H1 (cell line): ENCODE measurements at regions not wholly inside any gene's neighbourhood (a gene's known extent, or its start where the extent isn't known, plus 50 kb on each side); places are given as distances from the start of the nearest gene placed in this dataset.

Experiments used
- CTCF ChIA-PET: fragments of 300-600 bp; sonication (Branson Sonifier 250); formaldehyde crosslinking; loops from one replicate; lab custom pipeline; 2021; ENCODE audit not compliant: partially characterized antibody; lab: Charles Lee
- POLR2A ChIA-PET: fragments of 300-600 bp; sonication (Branson Sonifier 250); formaldehyde crosslinking; loops from one replicate; lab custom pipeline; 2021; ENCODE audit warnings: inconsistent platforms; ENCODE audit not compliant: partially characterized antibody; lab: Charles Lee
- DNase-seq, 2 experiments: peaks; one replicate each; pipeline versions ENCODE4 v3.0.0 to v3.0.0-alpha.2; 2010 to 2022; ENCODE audit warnings: low spot score in 2 of 2, low read depth in 1 of 2, mixed read lengths in 1 of 2
- FAIRE-seq: peaks from 2 replicates; lab custom pipeline; 2011; peaks lifted over from hg19 to GRCh38; lab: Jason Lieb, UNC
- H2AFZ ChIP-seq: 2 replicates; pipeline ENCODE4 v1.8.1; 2012; ENCODE audit warnings: low read length, inconsistent platforms
- H2AK5ac ChIP-seq: 2 replicates; pipeline ENCODE4 v1.6.1; 2013; ENCODE audit warnings: low read depth, low read length
- H2BK120ac ChIP-seq: replicated peaks from 2 replicates; pipeline ENCODE3; 2013; ENCODE audit warnings: low read depth, low read length, inconsistent platforms
- H2BK12ac ChIP-seq: 2 replicates; pipeline ENCODE4 v1.6.1; 2013; ENCODE audit warnings: low read depth, low read length
- H2BK15ac ChIP-seq: 2 replicates; pipeline ENCODE4 v1.6.1; 2013; ENCODE audit warnings: low read length
- H2BK20ac ChIP-seq: 2 replicates; pipeline ENCODE4 v1.6.1; 2013; ENCODE audit warnings: low read length
- H2BK5ac ChIP-seq: 2 replicates; pipeline ENCODE4 v1.6.1; 2013; ENCODE audit warnings: low read depth, low read length
- H3K14ac ChIP-seq: 2 replicates; pipeline ENCODE4 v1.6.1; 2013; ENCODE audit warnings: inconsistent platforms; ENCODE audit not compliant: insufficient read length
- H3K18ac ChIP-seq: 2 replicates; pipeline ENCODE4 v1.6.1; 2013; ENCODE audit warnings: low read length; ENCODE audit errors: extremely low read depth
- H3K23ac ChIP-seq: 2 replicates; pipeline ENCODE4 v1.6.1; 2013; ENCODE audit warnings: inconsistent platforms; ENCODE audit not compliant: insufficient read length
- H3K23me2 ChIP-seq: 2 replicates; pipeline ENCODE4 v1.6.1; 2013; ENCODE audit warnings: low read depth, low read length
- H3K27ac ChIP-seq: 2 replicates; pipeline ENCODE4 v1.6.1; 2011; ENCODE audit warnings: low read depth, low read length, inconsistent platforms
- H3K27me3 ChIP-seq, 4 experiments: replicated peaks in 1 of 4; 1 replicate in 1 of 4; 2 replicates in 3 of 4; pipeline versions ENCODE4 v1.6.1 to v1.8.1; 2011 to 2013; ENCODE audit warnings: low read length in 3 of 4, mild to moderate bottlenecking in 3 of 4, inconsistent platforms in 2 of 4, mixed read lengths in 2 of 4, moderate library complexity in 1 of 4; ENCODE audit not compliant: control insufficient read depth in 3 of 4, insufficient read depth in 3 of 4; ENCODE audit errors: extremely low read depth in 1 of 4
- H3K36me3 ChIP-seq, 4 experiments: 2 replicates each; pipeline versions ENCODE4 v1.6.1 to v1.8.1; 2011 to 2013; ENCODE audit warnings: mild to moderate bottlenecking in 4 of 4, low read length in 3 of 4, moderate library complexity in 2 of 4, control low read depth in 1 of 4, inconsistent platforms in 1 of 4; ENCODE audit not compliant: insufficient read depth in 4 of 4, control insufficient read depth in 2 of 4
- H3K4ac ChIP-seq: replicated peaks from 2 replicates; pipeline ENCODE3; 2013; ENCODE audit warnings: low read length, low read depth, mixed read lengths, inconsistent platforms; ENCODE audit not compliant: insufficient read length
- H3K4me1 ChIP-seq, 4 experiments: replicated peaks in 1 of 4; 1 replicate in 1 of 4; 2 replicates in 3 of 4; pipeline versions ENCODE4 v1.6.1 to v1.8.1; 2011 to 2013; ENCODE audit warnings: low read length in 3 of 4, inconsistent platforms in 2 of 4, mixed read lengths in 1 of 4; ENCODE audit not compliant: insufficient read depth in 4 of 4, control insufficient read depth in 3 of 4
- H3K4me2 ChIP-seq, 2 experiments: 2 replicates each; pipeline versions ENCODE4 v1.6.1 to v1.8.1; 2011 to 2013; ENCODE audit warnings: low read depth in 2 of 2, low read length in 2 of 2, control low read depth in 1 of 2, inconsistent platforms in 1 of 2, mild to moderate bottlenecking in 1 of 2; ENCODE audit not compliant: insufficient read depth in 1 of 2
- H3K4me3 ChIP-seq, 4 experiments: fragments of 200-600, 300-600 bp in 1 of 4; sonication (generic), shearing (Covaris generic), sonication (Bioruptor Twin) in 1 of 4; 2 replicates each; pipeline versions ENCODE4 v1.5.1 to v1.8.1; 2011 to 2016; ENCODE audit warnings: low read length in 4 of 4, low read depth in 3 of 4, control low read depth in 2 of 4, inconsistent platforms in 2 of 4, mild to moderate bottlenecking in 2 of 4, mixed read lengths in 1 of 4, moderate library complexity in 1 of 4; ENCODE audit not compliant: insufficient read depth in 2 of 4; ENCODE audit errors: extremely low read depth in 1 of 4
- H3K56ac ChIP-seq: replicated peaks from 2 replicates; pipeline ENCODE3; 2013; ENCODE audit warnings: low read depth, mild to moderate bottlenecking, mixed read lengths, low read length, inconsistent platforms; ENCODE audit not compliant: insufficient read length
- H3K79me1 ChIP-seq: 2 replicates; pipeline ENCODE4 v1.6.1; 2013; ENCODE audit warnings: low read depth, low read length, control low read depth
- H3K79me2 ChIP-seq, 2 experiments: 2 replicates each; pipeline versions ENCODE4 v1.6.1 to v1.8.1; 2012 to 2013; ENCODE audit warnings: low read length in 2 of 2, mild to moderate bottlenecking in 2 of 2, inconsistent platforms in 1 of 2; ENCODE audit not compliant: insufficient read depth in 2 of 2, control insufficient read depth in 1 of 2
- H3K9ac ChIP-seq, 4 experiments: replicated peaks in 1 of 4; 1 replicate in 1 of 4; 2 replicates in 3 of 4; pipeline versions ENCODE4 v1.6.1 to v1.8.1; 2011 to 2013; ENCODE audit warnings: low read depth in 3 of 4, low read length in 3 of 4, control low read depth in 2 of 4, mild to moderate bottlenecking in 2 of 4, moderate library complexity in 2 of 4, inconsistent platforms in 1 of 4; ENCODE audit errors: extremely low read depth in 1 of 4
- H3K9me3 ChIP-seq, 2 experiments: 2 replicates each; pipeline versions ENCODE4 v1.6.1 to v1.8.1; 2012 to 2013; ENCODE audit warnings: mild to moderate bottlenecking in 2 of 2, moderate library complexity in 2 of 2, control low read depth in 1 of 2, inconsistent platforms in 1 of 2, low read depth in 1 of 2, low read length in 1 of 2, mixed read lengths in 1 of 2; ENCODE audit not compliant: insufficient read depth in 2 of 2
- H4K20me1 ChIP-seq, 2 experiments: replicated peaks in 1 of 2; 2 replicates each; pipeline versions ENCODE3 to v1.8.1; 2011 to 2013; ENCODE audit warnings: inconsistent platforms in 2 of 2, low read length in 2 of 2, mild to moderate bottlenecking in 1 of 2; ENCODE audit not compliant: insufficient read depth in 2 of 2, control insufficient read depth in 1 of 2
- H4K5ac ChIP-seq: 2 replicates; pipeline ENCODE4 v1.6.1; 2013; ENCODE audit warnings: low read length, low read depth, mixed read lengths, inconsistent platforms; ENCODE audit not compliant: insufficient read length
- H4K8ac ChIP-seq: 2 replicates; pipeline ENCODE4 v1.8.0; 2013; ENCODE audit warnings: mild to moderate bottlenecking, moderate library complexity, low read length, inconsistent platforms; ENCODE audit not compliant: insufficient read depth; ENCODE audit errors: extremely low read depth
- H4K91ac ChIP-seq: replicated peaks from 2 replicates; pipeline ENCODE3; 2013; ENCODE audit warnings: low read length, mixed read lengths, inconsistent platforms; ENCODE audit not compliant: insufficient read length
- ATF2 ChIP-seq: IDR thresholded peaks from 2 replicates; pipeline ENCODE4 v1.6.1; 2012; ENCODE audit warnings: low read length, inconsistent platforms
- CTCF ChIP-seq, 3 experiments: IDR thresholded peaks; 1 replicate in 2 of 3; 2 replicates in 1 of 3; pipeline versions ENCODE4 v1.5.1 to v1.6.1; 2011; ENCODE audit warnings: low read length in 3 of 3, mild to moderate bottlenecking in 3 of 3, inconsistent platforms in 2 of 3, low read depth in 1 of 3, moderate library complexity in 1 of 3; ENCODE audit not compliant: insufficient read depth in 1 of 3; ENCODE audit errors: control extremely low read depth in 1 of 3
- HDAC2 ChIP-seq, 2 experiments: fragments of 300-600 bp in 1 of 2; sonication (generic) in 1 of 2; IDR thresholded peaks; 2 replicates each; pipeline ENCODE4 v1.6.1; 2011 to 2012; ENCODE audit warnings: low read depth in 2 of 2, low read length in 2 of 2, mild to moderate bottlenecking in 2 of 2, moderate library complexity in 2 of 2, borderline replicate concordance in 1 of 2, inconsistent platforms in 1 of 2
- NRF1 ChIP-seq: IDR thresholded peaks from 2 replicates; pipeline ENCODE4 v1.6.1; 2011; ENCODE audit warnings: mild to moderate bottlenecking, low read depth, low read length, improper control_type of control experiment
- PHF8 ChIP-seq: fragments of 200-600 bp; sonication (generic); conservative IDR thresholded peaks from 2 replicates; pipeline ENCODE4 v1.7.1; 2012; ENCODE audit warnings: low read depth, mild to moderate bottlenecking, inconsistent platforms, low read length, moderate library complexity
- POLR2AphosphoS5 ChIP-seq: IDR thresholded peaks from 2 replicates; pipeline ENCODE4 v1.6.1; 2011; ENCODE audit warnings: low read depth, low read length
- RNF2 ChIP-seq: fragments of 200-900, 300-1000 bp; sonication (generic); IDR thresholded peaks from 2 replicates; pipeline ENCODE4 v1.7.1; 2016; ENCODE audit warnings: borderline replicate concordance, low read depth, mild to moderate bottlenecking, antibody characterized with exemption, low read length; ENCODE audit not compliant: poor library complexity, severe bottlenecking; ENCODE audit errors: missing control alignments
- RXRA ChIP-seq: IDR thresholded peaks from 2 replicates; pipeline ENCODE4 v1.6.1; 2011; ENCODE audit warnings: low read depth, mild to moderate bottlenecking, low read length, moderate library complexity; ENCODE audit not compliant: insufficient read depth
- TAF7 ChIP-seq: optimal IDR thresholded peaks from 2 replicates; pipeline ENCODE3; 2011; ENCODE audit warnings: low read depth, mild to moderate bottlenecking, inconsistent platforms, low read length, moderate library complexity, borderline replicate concordance
- WGBS, 2 experiments: shearing (Covaris generic) in 1 of 2; methylation state at CpG; one replicate each; pipeline versions ENCODE4 v1.1.6 to v1.1.7; 2013 to 2015; ENCODE audit warnings: low lambda C conversion rate in 2 of 2, mixed read lengths in 2 of 2, inconsistent platforms in 1 of 2, low coverage in 1 of 2, missing lambda C conversion rate in 1 of 2; ENCODE audit not compliant: insufficient replicate concordance in 2 of 2, insufficient coverage in 1 of 2, insufficient read length in 1 of 2; ENCODE audit errors: extremely low coverage in 1 of 2, missing lambda C conversion rate in 1 of 2; 5-methylcytosine and 5-hydroxymethylcytosine counted together

- Histone ChIP-seq H2AFZ (no peak overlapping the region), H3K4me3 (no peak overlapping the region), H3K27me3 (peaks cover 0 to 1% (median 0%) of the 10 kb centered on the region in 4 experiments; a peak in 1 of 7 replicates), H2BK12ac (no peak overlapping the region), H3K14ac (no peak overlapping the region), H2AK5ac (no peak overlapping the region), H4K91ac (no peak overlapping the region), H3K9ac (no peak overlapping the region), H2BK120ac (no peak overlapping the region), H3K4me2 (no peak overlapping the region), H3K23me2 (no peaks in the 10 kb centered on the region; the same call in 1 of the 2 replicates), H3K79me1 (no peaks in the 10 kb centered on the region), H3K4me1 (no peaks in the 10 kb centered on the region), H2BK20ac (no peak overlapping the region), H4K8ac (no peak overlapping the region), H4K20me1 (no peaks in the 10 kb centered on the region), H3K4ac (no peak overlapping the region), H3K79me2 (no peaks in the 10 kb centered on the region), H4K5ac (no peak overlapping the region), H2BK15ac (no peak overlapping the region), H3K56ac (no peak overlapping the region), H3K27ac (no peak overlapping the region), H2BK5ac (no peak overlapping the region), H3K36me3 (no peaks in the 10 kb centered on the region), H3K18ac (no peak overlapping the region), H3K9me3 (no peaks in the 10 kb centered on the region), H3K23ac (no peak overlapping the region)
- 88% methylated on average over 3 of the region's 3 CpGs; no CpG with 5 or more reads in 1 of the 2 experiments for WGBS, 2 experiments
- DNase-seq (no peak), FAIRE-seq (no peak)
- CTCF ChIA-PET = interaction anchor here (0.6 to 1.9 kb wide), 3 partner anchors 17 to 172 kb away, joined by 3 to 10 read pairs (median 3); no protein-coding TSS in a partner anchor
- POLR2A ChIA-PET = no interaction called here
- no peak for TF ChIP-seq NRF1
- no peak for TF ChIP-seq HDAC2 (IDR thresholded peaks at IDR 0.05; ENCODE audit: borderline replicate concordance in 1 of 2, low read depth in 2 of 2, low read length in 2 of 2)
- no peak for TF ChIP-seq RXRA
- no peak for TF ChIP-seq ATF2
- TF ChIP-seq PHF8 = no peak
- TF ChIP-seq POLR2AphosphoS5 = no peak
- no peak for TF ChIP-seq RNF2
- TF ChIP-seq CTCF (IDR thresholded peaks at IDR 0.05; ENCODE audit: control extremely low read depth in 1 of 3, insufficient read depth in 1 of 3, low read depth in 1 of 3, low read length in 3 of 3) = no peak
- no peak for TF ChIP-seq TAF7
Observed at GRCh38 chr3:159348431-159348830, 546.6 kb downstream of the MFSD1 start.
